ENCODE measurements at regions not wholly inside any gene's neighbourhood (a gene's known extent, or its start where the extent isn't known, plus 50 kb on each side); places are given as distances from the start of the nearest gene placed in this dataset.

- no peak for ATAC-seq
- DNase-seq (ENCODE audit: low spot score), result no peak
Measured at GRCh38 chr20:10724449-10725173, 50.8 kb upstream of the JAG1 start.

- DNase-seq (ENCODE audit: low spot score) (no peak), ATAC-seq (no peak)
Measured at GRCh38 chr20:10728873-10729670, 55.3 kb upstream of the JAG1 start.

- no peak for ATAC-seq
- DNase-seq (ENCODE audit: low spot score), result no peak
Measured at GRCh38 chr20:10729785-10730184, 56.0 kb upstream of the JAG1 start.

GRCh38 chr20:10730629-10731183 is 56.9 kb upstream of the JAG1 start:
- ATAC-seq (no peak), DNase-seq (ENCODE audit: low spot score) (no peak)

- ATAC-seq, result no peak
- no peak for DNase-seq (ENCODE audit: low spot score)
Measured at GRCh38 chr20:10731190-10731965, 57.6 kb upstream of the JAG1 start.

GRCh38 chr20:10733122-10733521 is 59.3 kb upstream of the JAG1 start:
- DNase-seq (ENCODE audit: low spot score) (no peak), ATAC-seq (no peak)

- no peak for ATAC-seq
Measured at GRCh38 chr20:10735195-10735949, 61.6 kb upstream of the JAG1 start.

GRCh38 chr20:10739134-10739533 is 65.3 kb upstream of the JAG1 start:
- DNase-seq (ENCODE audit: low spot score), result no peak
- ATAC-seq, result no peak

More at GRCh38 chr20:10735195-10735949, 61.6 kb upstream of the JAG1 start:
- no peak for DNase-seq (ENCODE audit: low spot score)

- ATAC-seq, result peak; percentile 49
- no peak for DNase-seq (ENCODE audit: low spot score)
Measured at GRCh38 chr20:10739566-10739965, 65.8 kb upstream of the JAG1 start.

- ATAC-seq, result no peak
- no peak for DNase-seq (ENCODE audit: low spot score)
Measured at GRCh38 chr20:10741060-10741459, 67.3 kb upstream of the JAG1 start.

- ATAC-seq (no peak), DNase-seq (ENCODE audit: low spot score) (no peak)
Measured at GRCh38 chr20:10745790-10746189, 72.0 kb upstream of the JAG1 start.

- no peak for DNase-seq (ENCODE audit: low spot score)
- no peak for ATAC-seq
Measured at GRCh38 chr20:10747019-10747418, 73.2 kb upstream of the JAG1 start.

- no peak for ATAC-seq
- DNase-seq (ENCODE audit: low spot score), result no peak
Measured at GRCh38 chr20:10749084-10749483, 75.3 kb upstream of the JAG1 start.

- ATAC-seq (no peak), DNase-seq (ENCODE audit: low spot score) (no peak)
Measured at GRCh38 chr20:10752206-10752605, 78.4 kb upstream of the JAG1 start.

GRCh38 chr20:10754824-10755223 is 81.0 kb upstream of the JAG1 start:
- DNase-seq (ENCODE audit: low spot score) (no peak), ATAC-seq (no peak)

GRCh38 chr20:10758446-10758845 is 84.6 kb upstream of the JAG1 start:
- no peak for ATAC-seq
- no peak for DNase-seq (ENCODE audit: low spot score)

GRCh38 chr20:10761232-10761631 is 87.4 kb upstream of the JAG1 start:
- DNase-seq (ENCODE audit: low spot score) (no peak), ATAC-seq (no peak)

- ATAC-seq (no peak), DNase-seq (ENCODE audit: low spot score) (no peak)
Measured at GRCh38 chr20:10761786-10762185, 88.0 kb upstream of the JAG1 start.

- ATAC-seq, result no peak
- no peak for DNase-seq (ENCODE audit: low spot score)
Measured at GRCh38 chr20:10762216-10762615, 88.4 kb upstream of the JAG1 start.

- ATAC-seq, result no peak
Measured at GRCh38 chr20:10763112-10763511, 89.3 kb upstream of the JAG1 start.

GRCh38 chr20:10769700-10770099 is 95.9 kb upstream of the JAG1 start:
- DNase-seq (ENCODE audit: low spot score) (no peak), ATAC-seq (no peak)

More at GRCh38 chr20:10763112-10763511, 89.3 kb upstream of the JAG1 start:
- no peak for DNase-seq (ENCODE audit: low spot score)
